ENCODE measurements at regions not wholly inside any gene's neighbourhood (a gene's known extent, or its start where the extent isn't known, plus 50 kb on each side); places are given as distances from the start of the nearest gene placed in this dataset.
"Not testable (repeated sequence)": the region's sequence is repeated elsewhere in the genome, so short reads cannot be mapped to it uniquely, and the experiment has no call there.

DNA sequence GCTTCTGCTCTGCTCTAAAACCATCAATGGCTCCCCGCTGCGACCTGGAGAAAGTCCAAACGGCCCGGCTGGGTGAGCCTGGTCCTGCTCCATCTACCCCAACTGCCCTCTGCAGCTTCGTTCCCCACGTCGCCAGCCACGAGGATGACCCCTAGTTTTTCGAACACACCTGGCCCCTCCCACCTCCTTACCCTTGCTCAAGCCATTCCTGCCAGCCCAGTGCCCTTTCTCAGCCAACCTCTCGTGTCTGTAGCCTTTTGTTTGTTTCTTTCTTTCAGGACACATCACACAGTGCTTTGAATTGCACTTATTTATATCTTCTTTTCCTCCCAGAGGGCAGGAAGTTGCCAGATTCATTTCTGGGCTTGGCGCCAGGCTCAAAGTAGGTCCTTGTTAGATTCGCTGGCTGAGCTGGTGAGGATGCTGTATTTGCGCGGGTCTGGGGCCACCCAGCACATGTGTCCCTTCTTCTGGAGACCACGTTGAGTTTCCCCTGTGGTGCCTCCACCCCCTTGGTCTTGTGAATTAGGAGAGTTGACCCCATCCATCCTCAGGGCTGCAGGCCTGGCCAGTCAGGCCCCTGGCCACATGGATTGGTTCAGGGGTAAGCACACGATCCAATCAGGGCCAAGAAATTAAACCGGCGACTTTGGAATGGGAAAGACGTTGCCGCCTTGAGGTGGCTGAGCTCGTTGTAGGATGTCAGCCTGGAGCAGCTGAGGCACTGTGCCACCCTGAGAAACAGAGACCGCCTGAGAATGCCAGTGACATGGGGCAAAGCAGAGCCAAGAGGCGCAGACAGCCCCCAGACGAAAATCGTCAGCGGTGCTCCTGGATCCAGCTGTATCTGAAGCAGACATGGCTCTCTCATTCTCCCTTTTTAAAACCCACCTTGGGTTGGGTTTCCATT lies 156.0 kb downstream of the CEBPB start:
- DNase-seq, result no peak

DNA sequence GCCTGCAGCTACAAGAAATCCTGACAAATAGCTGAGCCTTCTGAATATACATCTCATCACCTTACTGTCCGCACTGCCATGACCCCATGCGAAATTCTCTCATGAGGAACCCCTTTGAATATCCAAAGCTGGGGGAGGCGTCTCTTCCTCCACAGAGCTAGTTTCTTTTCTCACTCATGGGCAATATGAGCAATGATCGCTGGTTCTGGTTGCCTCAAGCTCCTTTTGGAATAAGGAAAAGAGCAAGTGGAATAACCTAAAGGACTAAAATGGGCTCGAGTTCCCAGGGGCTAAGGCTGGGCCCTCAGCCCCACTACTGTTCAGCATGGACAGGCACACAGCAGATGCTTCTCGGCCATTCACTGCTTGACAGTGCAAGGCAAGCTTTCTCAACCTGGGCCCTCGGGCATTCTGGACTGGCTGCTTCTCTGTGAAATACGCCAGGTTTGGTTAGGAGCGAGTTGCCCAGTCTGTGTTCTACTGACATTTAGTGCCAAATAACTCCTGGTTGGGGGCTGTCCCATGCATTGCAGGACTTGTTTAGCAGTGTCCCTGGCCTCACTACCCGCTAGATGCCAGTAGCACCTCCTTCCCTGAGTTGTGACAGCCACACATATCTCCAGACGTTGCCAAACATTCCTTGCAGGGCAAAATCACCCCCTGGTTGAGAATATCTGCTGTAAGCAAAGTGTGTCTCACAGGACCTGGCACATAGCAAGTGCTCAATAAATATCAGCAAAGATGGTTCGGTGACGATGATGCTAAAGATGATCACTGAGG lies 156.8 kb downstream of the CEBPB start:
- no peak for DNase-seq

DNA sequence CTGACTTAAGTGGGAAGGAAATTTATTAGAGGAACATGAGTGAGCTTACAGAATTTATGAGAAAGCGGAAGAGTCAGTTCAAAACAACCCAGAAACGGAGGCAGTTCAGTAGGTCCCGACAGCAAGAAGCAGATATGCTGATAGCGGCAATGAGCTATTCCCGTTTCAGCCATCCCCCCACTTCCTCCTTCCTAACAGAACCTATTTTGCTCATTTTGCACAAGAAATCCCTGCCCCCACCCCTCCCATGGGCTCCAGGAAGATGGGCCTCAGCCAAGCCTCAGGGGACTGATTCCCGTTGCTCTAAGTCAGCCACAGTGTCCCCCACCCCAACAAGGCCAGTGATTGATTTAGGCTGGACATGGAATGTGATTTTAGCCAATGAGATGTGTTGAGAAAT lies 157.5 kb downstream of the CEBPB start:
- no peak for DNase-seq

DNA sequence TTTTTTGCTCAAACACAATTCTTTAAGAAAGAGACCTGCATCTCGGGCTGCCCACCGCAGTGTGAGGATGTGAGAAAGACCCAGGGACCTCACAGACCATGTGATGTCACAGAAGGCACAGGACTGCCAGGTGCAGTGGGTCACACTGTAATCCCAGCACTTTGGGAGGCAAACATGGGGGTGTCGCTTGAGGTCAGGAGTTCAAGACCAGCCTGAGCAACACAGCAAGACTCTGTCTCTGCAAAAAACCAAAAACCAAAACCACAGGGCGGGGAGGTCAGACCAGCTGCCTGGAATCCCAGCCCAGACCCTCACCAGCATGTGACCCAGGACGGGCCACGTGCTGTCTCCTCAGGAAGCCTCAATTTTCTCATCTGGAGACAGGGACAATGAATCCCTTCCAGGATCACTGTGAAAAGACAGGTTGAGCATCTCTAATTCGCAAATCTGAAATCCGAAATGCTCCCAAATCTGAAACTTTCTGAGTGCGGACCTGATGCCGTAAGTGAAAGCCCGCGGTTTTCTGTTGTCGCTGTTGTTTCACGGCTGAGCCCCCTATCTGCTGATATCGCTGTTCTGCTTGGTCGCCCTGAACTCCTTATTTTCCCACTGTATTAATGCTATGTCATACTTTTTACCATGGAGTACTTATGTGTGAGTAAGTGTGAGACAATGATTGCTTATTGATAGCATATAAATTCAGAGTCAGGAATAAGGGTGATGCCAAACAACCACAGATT lies 159.5 kb upstream of the PTPN1 start:
- no peak for DNase-seq

DNA sequence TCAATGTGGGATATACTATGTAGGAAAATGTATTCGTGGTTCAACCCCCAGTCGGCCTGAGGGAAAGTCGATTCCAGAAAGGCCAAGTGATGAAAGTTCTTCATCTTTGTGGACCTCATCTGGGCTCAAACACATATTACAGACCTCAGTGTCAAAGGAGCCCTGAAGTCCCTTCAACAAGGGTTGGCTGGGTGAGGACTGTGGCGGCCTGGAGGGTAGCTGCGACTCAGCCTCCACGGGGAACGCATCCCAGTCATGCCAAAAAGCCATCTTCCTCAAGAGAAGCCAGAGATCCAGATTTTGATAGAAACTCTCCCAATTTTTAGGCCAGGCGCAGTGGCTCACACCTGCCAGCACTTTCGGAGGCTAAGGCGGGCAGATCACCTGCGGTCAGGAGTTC lies 158.6 kb upstream of the PTPN1 start:
- DNase-seq, result no peak

DNA sequence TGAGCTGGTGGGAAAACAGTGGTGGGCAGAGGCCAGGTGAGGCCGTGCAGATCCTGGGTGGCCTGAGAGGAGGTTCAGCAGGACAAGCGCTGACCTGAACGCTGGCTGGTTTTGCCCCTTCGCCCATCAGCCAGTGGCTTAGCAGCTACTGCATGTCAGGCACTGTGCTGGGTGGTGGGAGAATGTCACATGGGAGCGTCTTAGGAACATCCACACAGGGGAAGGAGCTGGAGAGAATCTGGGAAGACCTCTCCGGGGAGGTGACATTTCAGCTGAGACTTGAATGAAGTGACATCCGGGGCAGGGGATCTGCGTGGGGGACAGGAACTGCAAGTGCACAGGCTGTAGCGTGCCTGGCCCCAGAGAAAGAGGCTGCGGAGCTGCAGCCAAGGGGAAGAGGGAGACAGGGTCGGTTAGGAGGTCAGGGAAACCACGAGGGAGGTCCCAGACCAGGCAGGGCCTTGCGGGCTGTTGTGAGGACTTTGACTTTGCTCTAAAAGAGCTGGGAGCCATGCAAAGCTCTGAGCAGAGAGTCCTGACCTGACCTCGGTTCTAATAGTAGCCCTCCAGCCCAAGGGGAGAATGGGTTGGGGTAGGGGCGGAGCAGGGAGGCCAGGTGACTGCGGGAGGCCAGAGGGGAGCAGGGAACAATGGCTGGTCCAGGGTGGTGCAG lies 156.8 kb upstream of the PTPN1 start:
- no peak for DNase-seq

DNA sequence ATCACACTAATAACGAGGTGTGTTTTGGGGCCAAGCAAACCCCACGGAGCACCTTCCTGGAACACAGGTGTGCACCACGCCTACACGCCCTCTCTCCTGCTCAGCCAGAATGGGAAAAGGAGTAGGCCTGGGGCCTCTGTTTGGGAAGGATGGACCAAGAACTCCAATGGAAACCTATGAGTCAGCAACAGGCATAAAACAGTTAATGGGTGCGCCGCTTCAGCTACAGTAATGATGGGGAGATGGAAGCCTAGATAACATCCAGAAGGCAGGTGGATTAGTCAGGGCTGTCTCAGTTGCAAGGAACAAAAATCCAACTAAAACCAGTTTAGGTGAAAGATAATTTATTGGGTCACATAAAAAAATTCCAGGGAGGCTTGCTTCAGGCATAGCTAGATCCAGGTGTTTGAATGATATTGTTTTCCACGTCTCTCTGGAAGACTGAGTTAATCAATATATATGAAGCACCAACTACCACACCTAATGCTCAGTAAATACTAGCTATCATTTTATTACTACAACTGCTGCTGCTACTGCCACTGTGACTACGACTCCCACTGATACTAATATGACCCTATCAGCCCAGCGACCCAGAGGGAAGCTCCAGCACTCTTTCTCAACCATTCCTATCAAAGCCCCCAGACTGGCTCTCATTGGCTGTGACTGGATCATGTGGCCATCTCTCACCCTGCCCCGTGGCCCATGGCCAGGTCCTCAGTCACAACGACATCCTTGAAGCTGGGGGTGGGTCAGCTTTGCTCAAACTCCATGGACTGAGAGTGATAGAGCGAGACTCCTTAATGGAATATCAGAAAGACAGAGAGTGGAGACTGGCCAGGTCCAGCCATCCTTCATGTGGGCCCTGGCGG lies 155.2 kb upstream of the PTPN1 start:
- no peak for DNase-seq

DNA sequence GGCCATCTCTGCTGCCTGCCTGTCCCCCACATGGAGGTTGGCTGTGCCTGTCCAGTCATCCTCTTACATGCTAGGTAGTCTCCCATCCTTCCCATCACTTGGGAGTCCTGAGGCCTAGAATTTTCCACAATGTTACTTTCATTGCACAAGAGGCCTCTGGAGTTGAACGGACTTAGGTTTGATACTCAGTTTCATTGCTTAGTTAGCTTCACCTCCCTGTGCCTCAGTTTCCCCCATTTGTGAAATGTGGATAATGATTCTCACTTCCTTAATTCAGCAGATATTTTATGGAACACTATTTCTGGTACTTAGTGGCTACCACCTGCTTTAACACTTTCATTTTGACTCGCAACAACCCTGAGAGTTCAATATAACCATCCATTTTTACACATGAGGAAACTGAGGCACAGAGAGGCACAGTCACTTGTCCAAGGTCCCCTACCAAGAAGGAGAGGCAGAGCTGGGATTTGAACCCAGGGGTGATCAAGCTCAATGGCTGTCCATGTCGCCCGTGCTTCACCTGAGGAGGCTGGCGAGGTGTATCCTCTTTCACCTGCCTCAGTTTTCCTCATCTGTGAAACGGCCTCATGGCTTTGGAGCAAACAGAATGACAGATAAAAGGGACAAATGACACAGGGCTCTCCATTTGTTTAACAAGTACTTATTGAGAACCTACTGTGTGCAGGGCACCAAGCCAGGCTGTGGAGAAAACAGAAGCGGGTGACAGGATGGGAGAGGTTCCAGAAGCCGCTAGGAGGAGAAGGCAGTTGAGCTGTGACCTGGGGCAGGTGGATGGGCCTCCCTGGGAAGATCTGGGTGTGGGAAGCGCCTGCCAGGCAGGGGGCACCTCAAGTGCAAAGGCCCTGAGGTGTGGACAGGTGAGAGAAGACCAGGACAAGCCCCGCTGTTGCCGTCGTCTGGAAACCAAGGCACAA lies 154.3 kb upstream of the PTPN1 start:
- no peak for DNase-seq

DNA sequence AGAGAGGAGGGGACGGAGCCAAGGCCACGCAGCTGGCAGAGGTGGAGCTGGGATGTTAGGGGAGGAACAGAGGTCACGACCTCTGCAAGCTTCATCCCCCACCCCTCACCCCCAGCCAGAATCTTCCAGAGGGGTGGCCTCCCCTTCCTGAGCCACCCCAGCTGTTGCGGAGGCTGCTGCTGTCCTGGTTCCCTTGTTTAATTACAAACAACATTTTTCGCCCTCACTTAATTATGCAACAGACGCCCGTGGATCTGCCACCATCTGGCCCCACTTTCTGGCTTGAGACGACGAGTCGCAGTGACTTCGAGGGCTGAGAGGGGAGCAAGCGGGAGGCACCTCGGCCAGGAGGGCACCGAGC lies 153.7 kb upstream of the PTPN1 start:
- no peak for DNase-seq

DNA sequence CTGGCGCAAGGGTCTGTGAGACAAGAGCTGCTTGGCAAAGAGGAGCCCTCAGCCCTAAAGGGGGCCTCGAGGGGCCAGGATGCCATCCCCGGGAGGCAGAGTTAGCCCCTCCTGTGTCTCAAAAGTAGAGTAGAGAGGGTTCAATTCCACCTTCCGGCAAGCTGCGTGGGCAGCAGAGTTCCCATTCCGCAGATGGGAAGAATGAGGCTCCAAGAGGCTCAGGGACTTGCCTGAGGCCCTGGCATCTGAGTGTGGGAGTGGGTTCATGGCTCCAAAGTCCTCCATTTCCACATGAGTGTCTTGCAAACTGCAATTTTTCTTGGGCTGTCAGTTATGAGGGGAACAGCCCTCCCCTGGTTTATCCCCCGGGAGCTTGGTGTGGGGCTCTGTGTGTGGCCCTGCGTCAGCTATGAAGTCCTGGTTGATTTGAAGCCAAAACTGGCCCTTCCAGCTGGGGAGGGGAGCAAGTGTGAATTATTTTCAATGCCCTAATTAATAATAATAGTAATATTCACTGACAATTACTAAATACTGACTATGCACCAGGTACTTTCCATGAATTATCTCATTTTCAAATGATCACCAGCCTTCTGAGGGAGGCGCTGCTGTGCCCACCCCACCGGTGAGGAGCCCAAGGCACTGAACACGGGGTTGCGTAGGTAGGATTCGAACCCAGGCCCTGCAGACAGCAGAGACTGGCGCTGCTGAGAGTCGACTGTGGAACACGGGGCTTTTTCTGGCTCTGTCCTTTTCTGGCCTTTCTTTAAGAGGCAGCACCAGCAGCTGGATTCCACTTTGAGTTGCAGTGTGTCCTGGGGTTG lies 153.0 kb upstream of the PTPN1 start:
- DNase-seq, result no peak

DNA sequence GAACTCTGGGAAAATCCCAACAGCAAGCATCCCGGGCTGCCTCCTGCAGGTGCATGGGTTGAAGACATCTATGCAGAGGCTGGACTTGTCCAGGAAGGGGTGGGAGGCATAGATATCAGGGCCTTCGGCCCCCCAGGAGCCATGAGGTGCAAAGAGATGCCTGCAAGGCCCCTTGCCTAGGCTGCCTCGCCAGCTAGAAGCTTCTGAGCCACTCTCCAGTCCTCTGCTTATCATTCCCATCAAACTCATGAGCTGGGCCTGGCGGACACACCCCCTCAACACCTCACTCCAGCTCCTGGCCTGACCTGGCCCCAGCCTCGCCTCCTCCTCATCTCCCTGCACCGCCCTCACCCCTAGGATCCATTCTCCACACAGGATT lies 152.4 kb upstream of the PTPN1 start:
- DNase-seq, result no peak

DNA sequence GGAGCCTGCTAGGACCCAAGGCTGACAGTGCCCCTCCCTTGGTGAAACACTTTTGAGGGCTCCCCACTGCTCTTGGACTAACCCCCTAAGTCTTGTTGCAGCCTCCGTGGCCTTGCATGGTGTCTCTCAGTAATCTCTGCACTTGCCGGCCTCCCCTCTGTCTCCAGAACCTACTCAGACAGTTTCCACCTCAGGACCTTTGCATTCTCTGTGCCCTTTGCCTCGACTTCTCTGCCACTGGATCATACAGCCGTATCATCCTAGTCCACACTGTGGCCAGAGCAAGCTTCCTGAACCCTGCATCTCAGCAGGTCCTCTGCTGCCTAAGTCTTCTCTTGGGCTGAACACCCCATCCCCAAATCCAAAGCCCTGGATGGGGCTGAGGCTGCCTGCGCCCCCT lies 152.0 kb upstream of the PTPN1 start:
- no peak for DNase-seq

DNA sequence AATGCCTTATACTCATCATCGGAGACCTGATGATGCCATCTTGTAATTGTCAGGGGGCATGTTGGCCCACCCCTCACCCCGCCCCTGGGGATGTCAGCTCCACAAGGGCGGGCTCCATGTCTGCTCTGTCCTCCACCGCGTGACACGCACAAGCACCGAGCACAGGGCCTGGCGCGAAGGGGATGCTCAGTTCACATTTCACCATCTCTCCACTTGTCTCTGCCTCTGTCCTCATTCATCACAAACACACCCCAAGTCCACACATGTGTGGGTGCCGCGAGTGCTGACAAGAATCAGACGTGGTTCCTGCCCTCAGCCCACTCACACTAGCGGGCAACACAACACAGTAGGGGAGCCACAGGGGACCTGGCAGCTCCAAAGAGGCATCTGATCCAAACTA lies 151.2 kb upstream of the PTPN1 start:
- DNase-seq, result no peak

DNA sequence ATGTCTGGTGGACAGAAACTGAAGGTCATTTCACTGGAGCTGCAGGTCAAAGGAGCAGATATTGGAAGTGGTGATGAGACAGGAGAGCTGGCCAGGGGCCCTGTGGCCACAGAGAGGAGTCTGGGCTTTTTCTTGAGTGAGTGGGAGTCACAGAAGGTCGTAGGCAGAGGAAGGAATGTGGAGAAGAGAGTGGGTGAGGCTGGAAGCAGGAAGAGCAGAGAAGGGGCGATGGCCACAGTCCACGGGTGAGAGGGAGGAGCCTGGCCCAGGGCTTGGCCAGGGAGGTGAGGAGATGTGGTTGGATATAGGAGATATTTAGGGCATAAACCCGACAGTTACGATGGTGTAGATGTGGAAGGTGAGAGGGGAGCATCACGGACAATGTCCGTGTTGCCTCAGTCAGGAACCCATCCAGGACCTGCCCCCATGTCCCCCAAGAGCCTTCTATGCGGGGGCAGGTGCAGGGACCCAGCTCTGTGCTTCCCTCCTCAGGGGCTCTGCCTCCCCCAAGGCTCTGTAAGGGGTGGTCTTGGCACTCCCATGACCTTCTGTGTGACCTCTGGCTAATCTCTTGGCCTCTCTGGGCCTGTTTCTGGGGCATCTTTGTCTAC lies 150.5 kb upstream of the PTPN1 start:
- DNase-seq, result no peak

DNA sequence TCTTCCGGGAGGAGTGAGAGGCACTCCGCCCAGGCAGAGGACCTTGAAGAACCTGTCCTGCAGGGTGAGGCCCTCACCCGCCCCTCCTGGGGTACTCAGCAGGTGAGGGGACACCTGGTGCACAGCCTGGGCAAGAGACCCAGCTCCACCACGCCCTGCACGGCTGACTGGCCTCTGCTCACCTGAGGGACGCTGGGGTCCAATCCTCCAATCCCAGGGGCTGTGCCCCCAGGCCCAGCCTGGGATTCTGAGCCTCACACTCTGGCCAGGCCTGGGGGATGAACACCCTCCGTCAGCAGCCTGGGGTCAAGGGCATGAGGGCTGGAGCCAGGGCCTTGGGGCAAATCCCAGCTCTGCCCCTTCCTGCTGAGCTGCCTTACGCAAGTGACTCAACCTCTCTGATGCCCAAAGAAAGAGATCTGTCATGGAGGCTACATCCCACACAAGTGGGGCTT lies 149.9 kb upstream of the PTPN1 start:
- no peak for DNase-seq

DNA sequence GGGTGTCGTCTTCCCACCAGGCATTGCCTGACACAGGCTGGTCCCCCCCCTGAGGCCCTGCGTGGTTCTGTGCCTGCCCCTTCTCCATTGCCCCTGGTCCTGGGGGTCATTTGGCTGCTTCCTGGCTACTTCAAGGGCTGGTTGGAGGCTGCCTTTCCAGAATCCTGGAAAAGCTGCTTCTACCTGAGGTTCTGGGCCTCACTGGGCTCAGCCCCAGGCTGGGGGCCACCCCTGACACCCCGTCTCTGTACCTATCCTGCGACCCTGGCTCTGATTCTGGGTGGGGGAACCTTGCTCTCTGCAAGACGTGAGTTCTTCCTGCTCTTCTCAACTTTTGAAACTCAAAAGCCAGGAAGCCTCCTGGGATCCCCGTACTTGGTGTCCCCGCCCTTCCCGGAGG lies 149.3 kb upstream of the PTPN1 start:
- no peak for DNase-seq

DNA sequence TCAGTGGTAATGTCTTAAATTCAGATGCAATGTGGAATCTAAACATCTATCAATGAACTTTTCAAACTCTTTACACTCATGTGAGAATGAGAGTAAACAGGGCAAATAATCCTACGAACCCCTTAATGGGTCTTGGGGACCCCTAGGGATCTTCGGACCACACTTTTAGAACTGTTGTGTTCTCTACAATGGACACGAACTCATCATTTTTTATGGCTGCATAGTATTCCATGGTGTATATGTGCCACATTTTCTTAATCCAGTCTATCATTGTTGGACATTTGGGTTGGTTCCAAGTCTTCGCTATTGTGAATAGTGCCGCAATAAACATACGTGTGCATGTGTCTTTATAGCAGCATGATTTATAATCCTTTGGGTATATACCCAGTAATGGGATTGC lies 148.0 kb upstream of the PTPN1 start:
- DNase-seq, result not testable (repeated sequence)

DNA sequence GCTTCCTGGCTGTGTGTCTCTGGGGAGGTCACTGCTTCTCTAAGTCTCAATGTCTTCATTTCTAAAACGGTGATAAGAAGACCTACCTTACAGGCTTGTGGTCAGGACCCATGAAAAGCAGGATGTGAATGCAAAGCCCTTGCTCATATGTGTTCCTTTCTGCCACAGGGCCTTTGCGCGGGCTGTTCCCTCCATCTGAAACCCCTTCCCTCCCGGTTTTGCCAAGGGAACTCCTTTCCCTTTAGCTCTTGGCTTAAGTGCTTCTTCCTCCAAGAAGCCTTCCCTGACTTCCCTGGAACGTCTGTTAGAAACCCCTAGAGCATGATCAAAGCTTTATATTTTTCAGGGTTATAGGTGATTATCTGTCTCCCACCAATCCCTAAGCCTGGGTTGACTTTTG lies 147.2 kb upstream of the PTPN1 start:
- DNase-seq, result no peak

DNA sequence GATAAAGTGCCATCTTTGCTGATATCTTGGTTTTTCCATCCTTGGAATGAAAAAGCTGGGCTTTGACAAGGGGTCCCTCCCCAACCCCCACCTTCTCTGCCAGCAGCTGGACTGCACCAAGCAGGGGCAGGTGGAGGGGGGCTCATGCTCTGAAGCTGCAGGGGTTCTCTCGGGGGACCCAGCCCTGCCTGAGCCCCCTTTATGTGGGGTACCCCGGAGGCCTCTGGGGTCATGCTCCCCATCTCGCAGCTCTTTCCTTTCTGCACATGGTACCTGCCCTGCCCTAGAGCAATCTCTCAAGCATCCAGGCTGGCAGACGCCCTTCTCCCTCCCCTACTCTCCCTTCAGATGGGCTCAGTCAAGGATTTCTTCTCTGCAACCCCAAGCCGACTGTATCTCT lies 146.7 kb upstream of the PTPN1 start:
- DNase-seq, result no peak

DNA sequence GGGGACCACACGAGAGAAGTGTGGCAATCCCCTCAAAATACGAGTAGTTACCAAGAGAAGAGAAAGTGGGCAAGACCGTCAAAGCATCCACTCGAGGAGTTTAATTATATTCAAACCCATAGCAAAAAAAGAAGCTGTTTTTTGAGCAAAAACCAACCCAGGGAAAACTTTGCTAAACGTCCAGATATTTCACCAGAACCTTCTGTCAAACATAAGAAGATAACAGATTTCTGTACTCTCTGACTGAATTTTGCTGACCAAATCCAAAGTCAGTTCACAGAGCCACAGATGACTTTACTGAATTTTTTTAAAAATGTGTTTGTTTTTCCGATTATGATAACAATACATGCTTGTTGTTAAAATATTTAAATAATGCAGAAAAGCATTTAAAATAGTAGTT lies 145.6 kb upstream of the PTPN1 start:
- DNase-seq, result no peak

Measured in activated naive CD4-positive, alpha-beta T cell treated with Interleukin-2 at 50 U/mL for 16 hours (primary cell).